NOMO-1 treated with DMSO at 0.1 percent for 48 hours (cell line): ENCODE measurements at regions not wholly inside any gene's neighbourhood (a gene's known extent, or its start where the extent isn't known, plus 50 kb on each side); places are given as distances from the start of the nearest gene placed in this dataset.

ENCODE experiments used
- DNase-seq: peaks from one replicate; lab custom pipeline; 2025; ENCODE audit not compliant: unreplicated experiment; lab: John Stamatoyannopoulos, UW

DNA sequence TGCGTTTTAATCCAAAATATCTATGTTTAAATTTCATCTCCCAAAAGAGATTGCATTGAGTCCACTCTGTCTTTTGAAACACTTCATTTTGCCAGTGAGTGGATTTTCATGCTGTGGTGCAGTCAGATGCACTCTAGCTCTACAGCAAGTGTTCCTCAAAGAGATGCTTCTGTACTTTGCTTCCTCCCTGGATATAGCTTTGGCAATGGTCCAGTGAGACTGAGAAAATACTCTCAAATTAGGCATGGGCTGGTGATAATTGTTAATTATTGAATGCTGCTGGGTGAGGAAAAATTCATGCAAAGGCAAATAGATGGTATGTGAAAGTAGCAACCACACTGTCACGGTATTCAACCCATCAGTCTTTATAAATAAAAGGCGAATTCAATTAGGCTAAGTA is 396.9 kb downstream of the ADGRL2 start:
- DNase-seq, result no peak

DNA sequence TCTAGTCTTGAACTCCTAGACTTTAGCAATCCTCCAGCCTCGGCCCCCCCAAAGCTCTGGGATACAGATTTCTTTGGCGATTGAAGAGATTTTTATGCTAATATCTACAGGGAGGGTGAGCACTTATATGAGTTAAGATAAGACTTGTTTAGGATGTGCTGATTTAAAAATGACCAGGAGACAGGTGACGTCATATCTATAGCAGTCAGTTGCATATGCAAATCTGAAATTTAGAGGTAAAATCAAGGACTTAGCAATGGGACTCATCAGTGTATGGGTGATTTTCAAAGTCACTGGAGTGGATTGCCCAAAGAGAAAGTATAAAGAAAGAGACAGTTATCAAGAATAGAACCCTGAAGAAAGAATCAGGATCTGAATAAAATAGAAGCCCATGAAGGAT is 394.5 kb downstream of the ADGRL2 start:
- DNase-seq, result no peak

DNA sequence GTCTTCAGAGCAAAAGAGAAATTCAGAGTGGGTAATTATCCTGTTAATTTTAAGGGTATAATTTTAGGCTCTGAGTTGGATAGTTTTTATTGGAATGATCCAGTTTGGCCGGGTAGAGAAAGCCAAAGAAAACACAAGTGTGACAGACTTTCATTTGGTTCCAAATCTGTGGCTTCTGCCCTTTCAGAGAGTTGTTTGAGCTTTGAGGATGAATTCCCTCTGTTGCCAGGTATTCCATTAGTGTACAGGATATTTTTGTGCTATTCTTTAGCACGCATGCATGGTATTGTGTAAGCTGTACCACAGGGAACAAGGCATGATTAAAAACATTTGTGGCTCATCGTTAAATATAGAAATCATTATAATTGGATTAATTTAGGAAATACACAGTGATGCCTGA is 384.4 kb downstream of the ADGRL2 start:
- no peak for DNase-seq

DNA sequence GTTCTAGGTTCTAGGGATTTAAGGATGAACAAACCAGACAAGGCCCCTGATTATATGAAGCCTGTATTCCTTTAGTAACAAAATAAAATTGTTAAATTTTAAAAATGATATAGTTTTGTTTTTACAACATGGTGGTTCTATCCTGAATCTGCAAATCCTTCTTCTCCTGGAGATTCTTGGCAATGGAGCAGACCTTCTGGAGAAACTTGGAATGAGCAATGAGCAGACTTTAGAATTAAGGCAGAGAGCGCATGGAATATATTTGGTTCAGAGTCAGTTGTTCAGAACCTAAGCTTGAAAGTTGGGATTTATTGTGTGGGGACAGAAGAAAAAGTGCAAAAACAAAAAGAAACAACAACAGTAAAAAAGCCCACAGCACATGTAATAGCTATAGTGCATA is 381.1 kb downstream of the ADGRL2 start:
- no peak for DNase-seq

DNA sequence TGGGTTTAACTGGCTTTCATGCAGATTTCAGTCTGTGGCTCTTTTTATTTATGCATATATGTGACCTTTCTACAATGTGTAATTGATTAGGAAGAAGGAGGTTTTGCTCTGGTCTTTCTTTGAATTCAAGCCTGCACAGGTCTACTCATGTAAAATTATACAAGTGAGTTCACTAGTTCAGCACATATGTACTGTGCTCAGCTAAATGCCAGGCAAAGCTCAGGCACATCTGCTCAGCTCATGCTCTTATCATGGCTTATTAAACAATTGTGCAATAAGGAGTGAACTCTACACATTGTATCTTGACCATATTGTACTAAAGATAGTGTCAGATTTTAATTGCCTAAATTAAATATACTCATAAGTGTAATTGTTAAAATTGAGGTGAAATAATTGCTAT is 378.4 kb downstream of the ADGRL2 start:
- DNase-seq, result no peak

DNA sequence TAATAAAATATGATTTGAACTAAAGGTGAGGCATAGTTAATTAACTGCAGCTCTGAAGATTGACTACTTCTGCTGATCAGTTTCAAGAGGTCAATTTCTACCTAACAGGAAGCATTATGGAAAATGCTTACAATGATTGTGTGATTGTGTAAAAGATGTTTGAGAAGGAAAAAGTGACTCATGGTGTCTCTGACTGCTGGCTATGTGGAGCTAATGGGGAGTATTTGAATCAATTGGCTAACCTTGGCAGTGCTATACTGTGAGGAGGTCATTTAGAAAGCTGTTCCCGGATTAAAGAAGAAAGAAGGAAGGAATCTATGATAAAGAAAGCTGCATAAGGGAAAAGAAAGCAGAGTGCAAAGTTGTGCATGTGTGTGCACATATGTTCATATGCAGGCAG is 376.5 kb downstream of the ADGRL2 start:
- DNase-seq, result peak; percentile 37

DNA sequence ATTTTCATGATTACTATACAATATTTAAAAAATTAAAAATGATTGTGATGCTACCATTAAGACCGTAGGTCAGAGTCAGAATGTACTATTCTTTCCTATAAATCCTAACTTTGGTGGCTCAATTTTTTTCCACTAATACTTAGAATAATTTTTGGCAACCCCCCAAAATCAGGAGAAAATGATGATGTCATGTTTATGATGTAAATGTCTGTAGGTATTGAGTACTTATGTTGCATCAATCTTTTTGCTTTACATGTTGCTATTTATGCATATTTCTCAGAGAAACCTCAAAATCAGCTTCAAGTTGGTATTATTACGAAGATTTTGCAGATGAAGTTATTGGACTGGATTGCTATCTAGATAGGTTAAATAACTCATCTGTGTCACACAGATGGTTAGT is 371.2 kb downstream of the ADGRL2 start:
- no peak for DNase-seq

DNA sequence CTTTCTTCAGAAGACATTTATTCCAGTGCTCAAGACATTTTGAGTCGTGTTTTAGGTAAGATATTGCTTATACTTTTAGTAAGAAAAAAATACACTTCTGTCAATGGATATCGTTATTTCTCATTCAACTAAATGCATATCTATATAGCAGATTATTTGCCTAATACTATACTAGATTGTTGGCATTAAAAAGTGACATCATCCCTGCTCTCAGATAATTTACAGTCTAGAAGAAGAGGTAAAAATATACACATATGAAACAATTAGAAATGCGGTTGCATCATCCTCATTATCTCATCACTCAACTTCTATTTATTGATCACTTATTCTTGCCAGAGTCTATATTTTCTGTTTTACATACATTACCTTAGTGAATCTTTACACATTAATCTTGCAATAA is 367.7 kb downstream of the ADGRL2 start:
- DNase-seq, result no peak

DNA sequence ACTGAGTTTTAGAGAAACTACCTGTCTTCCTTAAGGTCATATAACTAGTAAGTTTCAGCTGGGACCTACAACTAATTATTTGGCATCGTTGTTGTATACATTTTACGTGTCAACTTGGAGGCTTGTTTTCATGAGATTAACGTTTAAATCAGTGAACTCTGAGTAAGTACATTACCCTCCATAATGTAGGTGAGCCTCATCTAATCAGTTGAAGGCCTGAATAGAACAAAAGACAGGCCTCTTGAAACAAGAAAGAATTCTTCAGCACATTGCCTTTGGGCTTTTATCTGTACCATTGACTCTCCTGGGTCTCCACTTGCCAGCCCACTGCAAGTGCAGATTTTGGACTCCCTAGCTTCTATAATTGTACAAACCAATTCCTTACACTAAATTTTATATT is 364.6 kb downstream of the ADGRL2 start:
- DNase-seq, result no peak

DNA sequence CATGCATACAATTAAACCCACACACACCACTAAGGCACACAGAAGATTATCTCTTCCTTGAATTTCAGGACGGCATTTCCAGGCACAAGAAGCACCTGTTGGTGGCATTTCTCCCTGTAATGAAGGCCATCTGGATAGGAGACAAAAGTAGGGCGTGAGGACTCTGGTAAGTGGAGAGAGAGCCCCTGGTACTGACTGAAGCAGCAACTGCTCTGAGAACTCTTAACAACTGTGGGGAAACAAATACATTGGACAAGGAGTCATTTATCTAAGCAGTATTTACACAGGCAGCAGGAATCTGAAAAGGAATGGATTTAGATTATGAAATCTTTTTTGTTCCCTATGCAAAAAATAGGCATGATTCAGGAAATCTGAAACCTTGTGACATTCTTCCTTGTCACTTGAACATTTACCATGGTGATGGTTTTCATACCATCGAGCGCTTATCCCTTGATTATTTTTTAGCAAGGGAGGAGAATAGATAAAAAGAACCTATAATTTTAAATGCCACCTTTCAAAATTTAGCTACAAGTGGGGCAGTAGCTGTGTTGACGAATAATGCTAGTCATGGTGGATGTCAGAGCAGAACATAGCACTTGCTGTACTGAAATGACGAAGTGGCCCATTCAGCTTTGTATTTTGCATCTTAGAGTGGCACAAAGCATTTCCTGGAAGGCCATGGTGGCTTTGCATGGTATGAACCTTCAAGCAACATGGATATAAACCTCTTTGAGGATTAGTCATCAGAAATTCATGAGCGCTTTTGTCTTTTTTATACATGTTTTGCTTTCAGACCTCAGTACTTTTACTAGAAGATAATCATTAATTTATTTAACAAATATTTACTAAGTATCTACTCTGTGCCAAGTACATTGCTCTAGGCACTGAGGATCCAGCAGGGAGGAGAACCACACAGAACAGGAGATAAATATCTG is 362.0 kb downstream of the ADGRL2 start:
- no peak for DNase-seq

DNA sequence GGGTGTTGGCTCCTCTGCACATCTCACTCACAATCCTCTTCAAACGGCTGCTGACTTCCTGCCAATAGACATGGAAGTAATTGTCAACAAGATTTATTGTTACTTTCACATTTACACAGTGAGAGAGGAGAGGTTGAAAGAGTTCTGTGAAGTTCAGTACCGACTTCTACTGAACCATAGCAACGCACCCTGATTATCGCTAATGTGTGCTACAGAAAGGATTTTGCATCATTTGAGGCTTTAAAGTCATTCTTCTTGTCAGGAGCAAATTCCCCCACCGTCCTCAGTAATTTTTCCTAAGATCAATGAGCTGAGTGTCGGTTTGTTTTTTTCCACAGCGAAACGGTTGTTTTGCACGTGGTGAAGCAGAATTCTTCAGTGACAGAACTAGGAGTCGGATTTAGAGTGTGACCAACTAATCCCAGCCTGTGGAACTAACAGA is 361.0 kb downstream of the ADGRL2 start:
- DNase-seq, result peak; percentile 79

DNA sequence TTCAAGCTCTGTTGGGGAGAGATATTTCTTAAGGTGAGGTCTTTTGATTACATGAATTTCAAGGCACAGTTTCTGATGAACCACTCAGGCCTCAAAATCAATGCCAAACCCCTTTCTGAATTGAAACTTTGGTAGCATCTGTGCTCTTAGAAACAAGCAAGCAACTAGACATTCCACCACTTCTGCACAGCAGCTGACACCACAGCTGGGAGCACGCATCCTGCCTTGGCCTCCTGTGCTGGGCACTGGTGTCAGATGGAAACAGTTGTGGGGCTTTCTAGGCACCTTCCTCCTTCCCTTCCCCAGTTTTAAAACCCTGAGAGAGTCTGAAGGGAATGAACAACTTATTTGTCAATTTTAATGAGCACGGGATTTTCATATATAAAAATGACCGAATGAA is 360.2 kb downstream of the ADGRL2 start:
- DNase-seq, result no peak

DNA sequence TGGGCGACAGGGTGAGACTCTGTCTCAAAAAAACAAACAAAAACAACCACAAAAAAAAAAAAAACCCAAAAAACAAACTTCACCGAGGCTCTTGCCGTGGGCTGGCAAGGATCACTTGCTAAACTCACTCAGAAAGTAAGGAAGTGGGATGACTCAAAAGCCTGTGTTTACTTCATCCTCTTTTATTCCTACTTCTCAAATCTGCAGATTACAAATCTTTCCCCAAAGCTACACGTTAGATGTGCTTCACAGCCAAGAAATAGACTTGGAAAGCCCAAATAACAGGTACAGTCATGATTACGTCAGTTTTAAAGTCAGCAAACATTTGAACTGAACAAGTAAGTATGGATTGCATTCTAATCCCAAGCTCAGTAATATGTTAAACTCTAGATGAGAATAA is 359.3 kb downstream of the ADGRL2 start:
- DNase-seq, result peak; percentile 59

DNA sequence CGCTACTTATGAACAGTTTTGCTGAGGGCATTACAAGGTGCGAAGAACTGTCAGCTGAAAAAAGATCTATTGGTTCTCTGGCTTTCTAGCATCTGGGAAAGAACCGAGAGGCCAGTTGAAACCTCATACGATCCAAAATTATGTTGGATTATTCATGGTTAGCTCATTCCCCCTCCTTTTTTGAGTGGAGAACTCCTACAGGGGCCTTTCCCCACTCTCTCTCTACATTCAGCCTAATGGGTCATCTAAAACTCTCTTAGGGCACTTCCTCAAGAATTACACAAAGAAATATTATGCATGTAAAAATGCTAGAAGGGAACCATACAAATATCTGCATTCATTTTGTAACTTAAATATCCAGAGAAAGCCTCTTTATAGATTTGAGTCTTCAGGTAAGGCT is 358.2 kb downstream of the ADGRL2 start:
- no peak for DNase-seq

DNA sequence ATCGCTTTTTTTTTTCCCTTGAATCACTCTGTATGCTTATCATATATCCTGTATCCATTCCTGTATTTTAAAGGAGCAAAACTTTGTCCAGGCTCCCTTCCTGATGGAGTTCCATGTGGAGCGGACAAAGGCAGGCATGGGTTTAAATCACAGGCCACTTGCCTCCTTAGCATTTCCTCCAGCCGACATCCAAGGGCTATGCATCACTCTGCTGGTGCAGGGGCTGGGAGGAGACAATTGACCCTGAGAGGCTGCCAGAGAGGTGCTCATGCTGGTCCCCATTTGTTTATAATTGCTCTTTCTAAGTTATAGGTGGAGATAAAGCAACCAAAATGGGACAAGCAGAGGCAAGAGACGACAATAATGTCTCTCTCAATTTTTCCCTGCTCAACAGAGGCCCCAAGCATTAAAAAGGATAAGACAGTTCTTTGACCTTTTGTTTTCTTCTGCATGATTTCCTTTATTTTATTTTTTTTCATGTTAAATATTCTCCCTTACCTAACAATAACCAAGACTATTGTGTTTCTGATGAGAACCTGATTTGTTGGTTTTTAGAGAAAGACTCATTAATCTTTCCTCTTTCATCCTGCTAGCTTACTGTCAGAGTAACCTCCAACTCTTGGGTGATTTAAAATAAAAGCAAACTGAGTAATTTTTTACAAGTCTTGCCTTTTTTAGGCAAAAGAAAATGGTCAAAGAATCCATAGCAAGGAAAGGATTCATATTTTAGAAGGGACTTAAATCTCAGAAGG is 353.7 kb downstream of the ADGRL2 start:
- DNase-seq, result no peak

DNA sequence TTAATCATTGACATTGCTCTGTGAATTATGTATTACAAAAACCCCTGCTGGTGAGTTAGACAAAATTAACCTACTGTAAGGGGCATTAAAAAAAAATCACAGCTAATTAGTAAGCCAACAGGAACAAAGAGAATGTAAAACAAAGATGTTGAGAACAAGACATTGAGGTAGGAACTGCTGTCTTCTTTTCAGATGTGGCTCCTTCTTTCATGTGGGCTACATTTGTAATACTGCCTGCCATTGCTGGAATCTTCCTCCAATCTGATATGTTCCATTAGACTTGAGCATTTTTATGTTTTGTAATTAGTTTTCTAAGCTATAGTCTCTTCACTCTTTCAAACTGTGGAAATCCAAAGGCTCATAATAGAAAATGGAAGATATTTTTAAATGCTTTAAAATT is 353.0 kb downstream of the ADGRL2 start:
- no peak for DNase-seq

DNA sequence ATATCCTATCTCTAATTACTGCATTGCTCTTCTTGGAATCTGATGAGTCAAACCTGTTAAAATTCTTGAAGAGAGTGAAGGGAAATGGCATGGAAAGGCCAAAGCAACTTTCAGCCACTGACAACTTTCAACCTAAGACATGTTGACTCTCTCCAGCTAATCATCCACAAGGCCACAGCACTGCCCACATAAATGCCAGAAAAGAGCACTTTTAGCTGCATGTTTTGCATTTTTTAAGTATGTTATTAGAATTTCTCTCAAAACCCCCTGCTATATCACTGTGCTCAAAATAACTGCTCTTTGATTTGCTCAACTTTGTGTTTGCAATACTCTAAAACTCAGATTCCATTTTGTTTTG is 352.5 kb downstream of the ADGRL2 start:
- DNase-seq, result no peak

DNA sequence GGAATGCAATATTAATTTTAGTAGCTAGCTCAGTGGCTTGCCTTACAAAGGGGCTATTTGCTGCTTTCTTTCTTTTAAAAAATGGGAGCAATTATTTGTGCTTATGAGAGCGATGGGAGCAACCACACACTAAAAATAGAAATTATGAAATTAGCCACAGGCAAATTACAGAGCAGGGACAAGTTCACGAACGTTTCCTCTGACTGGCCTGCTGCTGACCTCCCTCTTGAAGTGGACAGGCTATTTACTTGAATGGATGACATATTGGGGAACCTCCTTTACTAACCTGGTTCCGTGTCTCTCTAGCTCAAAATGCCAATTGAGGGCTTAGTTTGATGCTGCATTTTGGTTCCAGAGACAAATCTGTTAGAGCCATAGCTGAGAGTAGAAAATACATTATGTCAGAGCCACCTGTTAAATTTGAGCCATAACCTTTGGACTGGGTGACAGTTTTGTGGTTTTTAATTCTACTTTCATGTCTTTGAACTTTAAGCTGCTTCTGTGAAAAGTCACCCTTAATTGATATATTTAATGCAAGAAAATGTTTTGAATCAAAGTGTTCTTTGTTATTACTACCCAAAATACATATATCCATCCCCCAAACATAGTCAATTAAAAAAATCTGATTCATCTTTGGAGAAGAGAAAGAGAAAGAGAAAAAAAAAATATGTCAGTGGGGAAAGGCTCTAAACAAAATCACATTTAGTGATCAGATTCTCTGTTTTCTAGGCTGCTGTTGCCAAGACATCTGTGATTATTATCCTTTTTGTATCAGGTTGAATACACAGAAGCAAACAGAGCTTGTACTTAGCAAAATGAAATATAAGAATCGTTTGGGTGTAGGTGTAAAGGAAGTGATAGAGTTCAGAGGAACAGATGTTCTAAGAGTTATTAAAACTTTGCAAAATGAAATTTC is 351.9 kb downstream of the ADGRL2 start:
- DNase-seq, result peak; percentile 69

DNA sequence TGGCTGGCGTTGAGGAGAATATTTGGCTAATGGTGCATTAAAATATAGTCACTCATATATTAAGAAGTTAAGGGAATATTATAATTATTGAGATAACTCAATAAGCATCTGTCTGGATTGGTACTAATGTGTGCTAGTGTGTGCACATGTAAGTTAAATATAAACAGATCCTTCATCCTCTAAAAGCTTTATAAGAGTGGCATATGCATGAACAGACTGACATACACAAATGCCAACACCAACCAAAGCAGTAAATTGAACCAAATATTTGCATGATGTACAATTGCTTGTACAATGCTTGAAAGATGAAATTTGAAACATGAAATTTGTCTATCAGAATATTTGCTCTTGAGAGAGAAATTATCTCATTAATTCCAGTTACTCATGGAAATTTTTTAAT is 344.9 kb downstream of the ADGRL2 start:
- DNase-seq, result no peak

DNA sequence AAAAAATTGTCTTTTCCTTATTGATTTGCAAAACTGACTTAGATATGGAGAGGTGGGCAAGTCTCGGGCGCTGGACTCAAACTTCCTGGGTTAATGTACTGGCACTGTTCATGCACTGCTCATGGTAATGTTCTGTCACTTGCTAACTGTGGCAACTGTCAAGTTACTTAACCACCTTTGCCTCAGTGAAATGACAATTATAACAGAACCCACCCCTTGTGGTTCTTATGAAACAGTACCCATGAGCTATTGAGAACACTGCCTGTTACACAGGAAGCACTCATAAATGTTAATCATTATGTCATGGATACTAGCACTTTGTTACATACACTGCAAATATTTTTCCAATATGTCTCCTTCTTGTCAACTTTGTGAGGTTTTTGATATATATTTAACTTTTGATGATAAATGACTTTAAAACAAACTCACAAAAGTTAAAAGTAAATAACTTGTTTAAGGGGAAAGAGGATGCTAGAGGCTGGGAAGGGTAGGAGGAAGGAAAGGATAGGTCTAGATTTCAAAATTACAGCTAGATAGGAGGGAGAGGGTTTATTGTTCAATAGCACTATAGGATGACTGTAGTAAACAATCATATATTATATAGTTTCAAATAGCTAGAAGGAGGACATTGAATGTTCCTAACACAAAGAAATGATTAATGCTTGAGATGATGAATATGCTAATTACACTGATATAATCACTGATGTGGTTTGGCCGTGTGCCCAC is 342.5 kb downstream of the ADGRL2 start:
- DNase-seq, result peak; percentile 87

DNA sequence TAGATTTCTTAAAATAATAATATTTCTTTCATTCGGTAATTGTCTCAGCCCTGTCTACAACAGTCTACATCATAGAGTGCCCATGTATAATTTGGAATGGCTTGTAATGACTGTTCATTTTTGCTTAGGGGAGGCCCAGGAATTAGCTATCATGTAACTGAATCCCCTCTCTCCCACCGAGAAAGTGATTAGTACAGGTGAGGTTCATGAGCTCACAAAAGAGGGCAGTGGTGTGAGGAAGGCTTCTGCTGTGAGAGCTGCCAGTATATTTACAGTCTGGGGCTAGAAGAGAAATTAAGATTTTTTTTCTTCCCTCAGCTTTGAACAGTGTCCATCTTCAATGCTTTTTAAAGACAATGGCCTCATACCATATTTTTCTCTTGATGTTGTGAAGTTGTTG is 340.7 kb downstream of the ADGRL2 start:
- DNase-seq, result no peak
